Psoas muscle (tissue), 7 donors: ENCODE measurements at regions not wholly inside any gene's neighbourhood (a gene's known extent, or its start where the extent isn't known, plus 50 kb on each side); places are given as distances from the start of the nearest gene placed in this dataset.

ENCODE experiments used
- ATAC-seq, 4 donors: fragments of 200-7000 bp; cut with Tn5 transposase; one replicate each; pipeline ENCODE4 v1.9.1; 2020; ENCODE audit warnings: moderate library complexity in 3 of 4, mild to moderate bottlenecking in 2 of 4
- DNase-seq, 2 donors: peaks; one replicate each; pipeline ENCODE4 v3.0.0-alpha.2; 2020
- H3K27ac ChIP-seq: fragments of 200-600 bp; one replicate; pipeline ENCODE4 v1.8.0; 2022
- H3K27me3 ChIP-seq, 3 donors: fragments of 200-600 bp in 1 of 3; one replicate each; pipeline versions ENCODE4 v1.6.1 to v1.8.0; 2013 to 2022; ENCODE audit warnings: low read length in 2 of 3, mild to moderate bottlenecking in 2 of 3, moderate library complexity in 1 of 3; ENCODE audit not compliant: insufficient read depth in 3 of 3
- H3K36me3 ChIP-seq, 2 donors: fragments of 200-600 bp in 1 of 2; one replicate each; pipeline versions ENCODE4 v1.6.1 to v1.8.0; 2013 to 2022; ENCODE audit warnings: low read depth in 1 of 2, mild to moderate bottlenecking in 1 of 2, moderate library complexity in 1 of 2; ENCODE audit not compliant: insufficient read depth in 1 of 2
- H3K4me1 ChIP-seq: fragments of 200-600 bp; one replicate; pipeline ENCODE4 v1.8.0; 2022
- H3K4me3 ChIP-seq: fragments of 200-600 bp; one replicate; pipeline ENCODE4 v1.8.0; 2022; ENCODE audit warnings: mild to moderate bottlenecking
- H3K9me3 ChIP-seq: fragments of 200-600 bp; one replicate; pipeline ENCODE4 v1.8.0; 2022
- CTCF ChIP-seq: fragments of 200-600 bp; IDR thresholded peaks from one replicate; pipeline ENCODE4 v1.8.0; 2022; ENCODE audit warnings: antibody characterized with exemption
- WGBS, 3 donors: extraction: QIAGEN DNeasy Blood & Tissue Kit; methylation state at CpG; one replicate each; pipeline versions ENCODE4 v1.1.6 to v1.1.7; 2013; 5-methylcytosine and 5-hydroxymethylcytosine counted together
- intact Hi-C, 2 donors: fragments of 100-400 bp; cut with DNase I; formaldehyde crosslinking; loops; one replicate each; pipeline versions ENCODE4 v1.11.0 to v1.14.2; 2022
- donor health status: healthy with polysubstance abuse.
- donor health status: DM: no; HTN: no; CAD: no; lungs with moderate emphysema.
- donor health status: Bipolar disorder and iron deficiency.
- donor health status: healthy.
- donor health status: DM: yes; HTN: yes; CAD: no.
- donor health status: DM: no; HTN: no; CAD: no.
- donor health status: DM: yes; HTN: yes; CAD: no.

DNA sequence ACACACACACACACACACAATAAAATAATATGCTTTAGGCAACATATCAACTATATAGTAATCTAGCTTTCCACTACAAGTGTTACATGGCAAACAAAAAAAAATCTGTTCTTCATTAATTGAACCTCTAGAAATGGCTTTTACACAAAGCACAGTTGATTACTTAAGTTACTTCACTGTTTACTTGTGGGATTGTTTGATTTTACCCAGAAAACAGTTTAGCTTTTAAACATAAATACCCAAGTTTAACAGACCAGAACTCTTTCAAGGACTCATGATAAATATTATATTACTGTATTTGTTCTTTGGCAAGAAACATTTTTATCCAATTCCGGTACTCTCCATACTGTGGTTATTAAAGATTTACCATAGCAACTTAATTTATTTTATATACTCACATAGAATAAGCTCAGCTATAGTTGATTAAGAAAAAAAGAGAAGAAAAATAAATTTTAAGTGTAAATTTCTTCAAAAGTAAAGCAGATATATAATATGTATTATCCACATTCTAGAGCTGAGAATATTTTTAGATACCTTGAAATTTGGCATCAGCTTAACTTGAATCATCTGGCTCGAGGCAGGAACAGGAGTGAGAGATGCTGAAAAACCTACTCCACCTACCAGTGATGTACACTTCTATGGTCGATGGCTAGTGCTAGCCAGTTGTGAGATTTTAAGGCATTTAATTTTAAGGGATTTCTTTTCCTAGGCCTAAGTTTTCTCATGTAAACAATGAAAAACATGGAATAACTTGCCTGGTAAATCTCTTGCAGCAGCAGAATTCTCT lies 126.0 kb downstream of the BTG1 start:
- H3K4me1 ChIP-seq: no peaks in the 10 kb centered on the region
- no peak for DNase-seq
- no peak for TF ChIP-seq CTCF
- 70 to 81% (median 81%) methylated on average over 3 of the region's 3 CpGs for WGBS, 3 donors
- ATAC-seq: no peak
- H3K36me3 ChIP-seq: no peaks in the 10 kb centered on the region
- intact Hi-C loops: no loop called here
- no peaks in the 10 kb centered on the region for H3K9me3 ChIP-seq
- no peak overlapping the region for H3K4me3 ChIP-seq
- no peaks in the 10 kb centered on the region for H3K27me3 ChIP-seq
- H3K27ac ChIP-seq: no peak overlapping the region

- Histone ChIP-seq H3K27ac (no peak overlapping the region), H3K36me3 (no peaks in the 10 kb centered on the region), H3K4me1 (no peaks in the 10 kb centered on the region), H3K4me3 (no peak overlapping the region), H3K9me3 (no peaks in the 10 kb centered on the region), H3K27me3 (no peaks in the 10 kb centered on the region)
- intact Hi-C loops: no loop called here
- no peak for TF ChIP-seq CTCF
- 96 to 100% (median 97%) methylated on average over 1 of the region's 1 CpG for WGBS, 3 donors
- ATAC-seq: no peak
- DNase-seq: no peak
These were observed 133.0 kb downstream of the BTG1 start for GRCh38 chr12:92012691-92013090.

- no peaks in the 10 kb centered on the region for H3K27me3 ChIP-seq
- WGBS, 3 donors: 54 to 81% (median 72%) methylated on average over 10 of the region's 10 CpGs
These were observed 134.6 kb downstream of the BTG1 start for GRCh38 chr12:92010853-92011701.

DNA sequence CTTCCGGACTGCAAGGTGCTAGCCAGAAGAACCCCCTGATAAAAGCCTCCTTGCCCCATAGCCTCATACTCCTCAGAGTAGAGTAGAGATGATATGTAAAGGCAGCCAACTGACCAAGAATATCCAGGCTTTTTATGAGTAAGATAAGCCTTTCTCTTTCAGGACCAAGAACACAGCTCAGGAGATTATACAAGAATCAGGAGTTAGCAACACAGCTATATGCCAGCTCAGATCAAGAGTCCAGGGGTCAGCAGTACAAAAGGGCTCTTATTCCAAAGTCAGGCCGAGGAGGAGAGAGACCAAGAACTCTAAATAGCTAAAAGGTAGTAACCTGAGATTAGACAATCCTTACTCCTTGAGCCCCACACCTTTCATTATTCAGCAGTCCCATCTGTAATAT lies 135.3 kb downstream of the BTG1 start:
- no peaks in the 10 kb centered on the region for H3K4me1 ChIP-seq
- intact Hi-C loops: no loop called here
- H3K9me3 ChIP-seq: no peaks in the 10 kb centered on the region
- H3K4me3 ChIP-seq: no peak overlapping the region
- DNase-seq: no peak
- H3K27ac ChIP-seq: no peak overlapping the region
- H3K36me3 ChIP-seq: no peaks in the 10 kb centered on the region
- no peak for TF ChIP-seq CTCF
- no peak for ATAC-seq
- H3K27me3 ChIP-seq: no peaks in the 10 kb centered on the region
- 68 to 80% (median 72%) methylated on average over 2 of the region's 2 CpGs for WGBS, 3 donors

More at GRCh38 chr12:92010853-92011701, 134.6 kb downstream of the BTG1 start:
- H3K36me3 ChIP-seq: no peaks in the 10 kb centered on the region
- DNase-seq (no peak), ATAC-seq (no peak)
- H3K27ac ChIP-seq: no peak overlapping the region
- TF ChIP-seq CTCF: no peak
- intact Hi-C loops: no loop called here
- no peaks in the 10 kb centered on the region for H3K4me1 ChIP-seq
- no peaks in the 10 kb centered on the region for H3K9me3 ChIP-seq
- no peak overlapping the region for H3K4me3 ChIP-seq
